Ovary (tissue), 7 donors: ENCODE measurements at regions not wholly inside any gene's neighbourhood (a gene's known extent, or its start where the extent isn't known, plus 50 kb on each side); places are given as distances from the start of the nearest gene placed in this dataset.

ENCODE experiments used
- DNase-seq, 5 donors: peaks; one replicate each; pipeline ENCODE4 v3.0.0-alpha.2; 2019 to 2020
- H3K27ac ChIP-seq, 2 donors: fragments of 200-600 bp; one replicate each; pipeline versions ENCODE4 v1.5.1 to v1.8.0; 2019 to 2022
- H3K27me3 ChIP-seq: fragments of 200-600 bp; one replicate; pipeline ENCODE4 v1.8.0; 2022
- H3K36me3 ChIP-seq: fragments of 200-600 bp; sonication (generic); one replicate; pipeline ENCODE4 v1.5.1; 2019
- H3K4me1 ChIP-seq: one replicate; pipeline ENCODE4 v1.8.1; 2013; ENCODE audit warnings: mild to moderate bottlenecking, moderate library complexity; ENCODE audit not compliant: insufficient read depth
- H3K4me3 ChIP-seq: fragments of 200-600 bp; sonication (generic); one replicate; pipeline ENCODE4 v1.5.1; 2017
- H3K9me3 ChIP-seq, 2 donors: fragments of 200-600 bp in 1 of 2; sonication (generic) in 1 of 2; one replicate each; pipeline versions ENCODE4 v1.5.1 to v1.8.1; 2013 to 2019; ENCODE audit warnings: mild to moderate bottlenecking in 1 of 2, moderate library complexity in 1 of 2
- EP300 ChIP-seq: sonication (generic); formaldehyde crosslinking; IDR thresholded peaks from one replicate; pipeline ENCODE4 v1.6.1; 2017; ENCODE audit warnings: antibody characterized with exemption
- POLR2A ChIP-seq: fragments of 450-650 bp; IDR thresholded peaks from one replicate; pipeline ENCODE4 v1.6.1; 2017; ENCODE audit warnings: antibody characterized with exemption, mild to moderate bottlenecking, moderate library complexity
- WGBS, 3 donors: extraction: QIAGEN DNeasy Blood & Tissue Kit in 1 of 3; methylation state at CpG; one replicate each; pipeline versions ENCODE4 v1.1.5 to v1.1.7; 2013 to 2017; 5-methylcytosine and 5-hydroxymethylcytosine counted together
- intact Hi-C, 4 donors: fragments of 100-400 bp; cut with DNase I; formaldehyde crosslinking; loops; one replicate each; pipeline versions ENCODE4 v1.11.0 to v1.15.1; 2022 to 2023
- TF ChIP-seq, protein P1 (sequence below), 3 donors: fragments of 450-650 bp in 2 of 3; fragments of 200-600 bp in 1 of 3; IDR thresholded peaks; one replicate each; pipeline versions ENCODE4 v1.5.1 to v1.8.0; 2016 to 2022; ENCODE audit warnings: antibody characterized with exemption in 3 of 3, mild to moderate bottlenecking in 1 of 3
- donor health status: DM: no; HTN: no; CAD: no; lungs with moderate emphysema.
- donor health status: DM: no; HTN: no; CAD: no.
- donor health status: Bipolar disorder and iron deficiency.
- donor health status: DM: no; HTN: no; CAD: no.
- donor health status: DM: yes; HTN: yes; CAD: no.

DNA sequence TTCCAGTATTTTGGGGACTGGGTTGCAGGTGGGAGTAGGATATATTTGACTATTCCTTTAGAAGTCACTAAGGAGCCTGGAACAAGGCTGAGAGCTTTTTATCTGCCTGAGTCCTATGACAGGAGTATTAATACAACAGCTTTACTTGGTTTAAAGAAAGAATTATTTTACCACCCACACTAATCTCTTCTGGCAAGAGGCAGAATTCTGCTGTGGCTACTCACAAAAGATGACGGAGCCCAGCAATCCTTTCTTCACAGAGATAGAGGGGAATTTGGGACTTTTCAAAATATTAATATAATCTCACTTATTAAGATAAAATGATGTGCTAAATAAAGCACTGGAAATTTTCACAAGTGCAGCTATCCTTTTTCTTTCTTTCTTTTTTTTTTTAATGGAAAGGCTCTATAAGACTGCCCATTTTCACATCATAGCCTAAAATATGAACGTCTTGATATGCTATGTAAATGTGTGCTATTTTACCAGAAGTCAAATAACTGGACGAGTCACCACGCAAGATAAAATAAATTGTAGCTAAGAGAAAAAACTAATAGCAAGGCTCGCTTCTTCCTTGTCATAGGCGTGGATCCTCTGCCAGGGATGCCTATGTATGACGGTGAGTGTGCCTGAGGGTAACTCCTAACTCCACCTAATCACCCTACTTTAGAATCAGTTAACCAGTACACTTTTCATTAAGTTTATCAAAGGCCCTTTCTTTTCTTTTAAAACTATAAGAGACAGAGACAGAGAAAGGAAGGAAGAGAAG is 76.3 kb downstream of the ZNF608 start:
- Histone ChIP-seq H3K27me3 (no peaks in the 10 kb centered on the region), H3K36me3 (no peaks in the 10 kb centered on the region), H3K9me3 (no peaks in the 10 kb centered on the region), H3K4me3 (no peak overlapping the region), H3K27ac (no peak overlapping the region), H3K4me1 (peaks cover 3% of the 10 kb centered on the region)
- DNase-seq = no peak
- intact Hi-C loops = no loop called here
- TF ChIP-seq, protein P1, sequence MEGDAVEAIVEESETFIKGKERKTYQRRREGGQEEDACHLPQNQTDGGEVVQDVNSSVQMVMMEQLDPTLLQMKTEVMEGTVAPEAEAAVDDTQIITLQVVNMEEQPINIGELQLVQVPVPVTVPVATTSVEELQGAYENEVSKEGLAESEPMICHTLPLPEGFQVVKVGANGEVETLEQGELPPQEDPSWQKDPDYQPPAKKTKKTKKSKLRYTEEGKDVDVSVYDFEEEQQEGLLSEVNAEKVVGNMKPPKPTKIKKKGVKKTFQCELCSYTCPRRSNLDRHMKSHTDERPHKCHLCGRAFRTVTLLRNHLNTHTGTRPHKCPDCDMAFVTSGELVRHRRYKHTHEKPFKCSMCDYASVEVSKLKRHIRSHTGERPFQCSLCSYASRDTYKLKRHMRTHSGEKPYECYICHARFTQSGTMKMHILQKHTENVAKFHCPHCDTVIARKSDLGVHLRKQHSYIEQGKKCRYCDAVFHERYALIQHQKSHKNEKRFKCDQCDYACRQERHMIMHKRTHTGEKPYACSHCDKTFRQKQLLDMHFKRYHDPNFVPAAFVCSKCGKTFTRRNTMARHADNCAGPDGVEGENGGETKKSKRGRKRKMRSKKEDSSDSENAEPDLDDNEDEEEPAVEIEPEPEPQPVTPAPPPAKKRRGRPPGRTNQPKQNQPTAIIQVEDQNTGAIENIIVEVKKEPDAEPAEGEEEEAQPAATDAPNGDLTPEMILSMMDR (IDR thresholded peaks at IDR 0.05) = no peak
- TF ChIP-seq POLR2A (no peak), EP300 (no peak)
- 43 to 52% (median 43%) methylated on average over 7 of the region's 7 CpGs for WGBS, 3 donors

- DNase-seq = no peak
- H3K4me1 ChIP-seq = peaks cover 3% of the 10 kb centered on the region
- no peaks in the 10 kb centered on the region for H3K36me3 ChIP-seq
- TF ChIP-seq POLR2A (no peak), EP300 (no peak)
- TF ChIP-seq, protein P1 (IDR thresholded peaks at IDR 0.05) = no peak
- H3K27me3 ChIP-seq = no peaks in the 10 kb centered on the region
- H3K9me3 ChIP-seq = no peaks in the 10 kb centered on the region
- WGBS, 3 donors = 83 to 96% (median 93%) methylated on average over 4 of the region's 4 CpGs
- no peak overlapping the region for H3K4me3 ChIP-seq
- intact Hi-C loops = no loop called here
- no peak overlapping the region for H3K27ac ChIP-seq
These were observed 77.2 kb downstream of the ZNF608 start for GRCh38 chr5:124669300-124669648.

DNA sequence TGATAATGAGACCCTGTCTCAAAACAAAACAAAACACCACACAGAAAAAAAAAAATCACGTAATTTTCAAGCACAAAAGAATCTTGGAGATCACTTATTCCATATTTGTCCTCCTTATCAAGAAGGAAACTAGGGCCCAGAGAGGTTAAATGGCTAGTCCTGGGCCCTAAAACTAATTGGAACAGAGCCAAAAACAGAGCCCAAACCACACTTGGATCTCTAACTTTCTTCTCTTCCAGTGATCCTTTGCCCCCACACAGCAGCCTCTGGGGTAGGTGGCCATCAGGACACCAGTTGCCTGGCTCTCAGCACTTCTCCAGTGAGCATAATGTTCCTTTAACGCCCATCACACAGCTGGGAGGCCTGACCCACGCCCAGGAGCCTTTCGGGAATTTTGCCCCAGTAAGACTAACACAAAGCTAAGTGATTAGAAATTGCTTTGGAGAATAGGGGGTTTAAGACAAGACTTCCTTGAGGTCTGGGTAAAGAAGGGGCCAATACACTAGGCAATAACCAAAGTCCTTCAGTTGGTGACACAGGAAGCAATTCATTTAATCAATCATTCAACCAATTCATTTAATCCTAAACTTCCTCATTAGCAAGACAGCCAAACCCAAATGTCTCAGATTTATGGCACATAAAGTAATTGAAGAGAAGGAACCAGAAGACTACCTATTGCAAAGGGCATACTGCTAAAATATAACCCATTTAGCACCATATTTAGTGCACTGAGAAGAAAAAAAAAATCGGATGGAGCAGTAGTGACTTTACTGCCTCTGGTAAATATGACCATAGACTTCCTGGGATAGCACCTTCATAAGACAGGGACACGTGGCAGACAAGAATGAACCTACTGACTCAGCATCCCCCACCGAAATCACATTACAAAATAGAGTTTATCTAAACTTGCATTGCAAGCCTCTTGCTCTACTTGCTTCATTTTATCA is 77.8 kb downstream of the ZNF608 start:
- DNase-seq = no peak
- Histone ChIP-seq H3K4me1 (peaks cover 3% of the 10 kb centered on the region), H3K4me3 (no peak overlapping the region), H3K9me3 (no peaks in the 10 kb centered on the region), H3K27me3 (no peaks in the 10 kb centered on the region), H3K27ac (no peak overlapping the region), H3K36me3 (no peaks in the 10 kb centered on the region)
- intact Hi-C loops = no loop called here
- WGBS, 3 donors = 89 to 91% (median 90%) methylated on average over 7 of the region's 7 CpGs
- TF ChIP-seq EP300 (no peak), POLR2A (no peak)
- TF ChIP-seq, protein P1 (IDR thresholded peaks at IDR 0.05) = no peak

GRCh38 chr5:124665625-124666024 is 80.8 kb downstream of the ZNF608 start:
- TF ChIP-seq POLR2A (no peak), EP300 (no peak)
- TF ChIP-seq, protein P1 (IDR thresholded peaks at IDR 0.05) = no peak
- no peak overlapping the region for H3K27ac ChIP-seq
- no peak overlapping the region for H3K4me3 ChIP-seq
- intact Hi-C loops = no loop called here
- no peaks in the 10 kb centered on the region for H3K36me3 ChIP-seq
- H3K27me3 ChIP-seq = no peaks in the 10 kb centered on the region
- DNase-seq = no peak
- peaks cover 10% of the 10 kb centered on the region for H3K4me1 ChIP-seq
- H3K9me3 ChIP-seq = no peaks in the 10 kb centered on the region
